ENCODE measurements at regions not wholly inside any gene's neighbourhood (a gene's known extent, or its start where the extent isn't known, plus 50 kb on each side); places are given as distances from the start of the nearest gene placed in this dataset.
"Not testable (repeated sequence)": the region's sequence is repeated elsewhere in the genome, so short reads cannot be mapped to it uniquely, and the experiment has no call there.

GRCh38 chr17:77544347-77545110 lies 403.8 kb downstream of the SEC14L1 start:
- DNase-seq (ENCODE audit: low read depth in 3 of 3), result no peak

GRCh38 chr17:77546772-77547241 lies 406.0 kb downstream of the SEC14L1 start:
- DNase-seq (ENCODE audit: low read depth in 3 of 3), result no peak

GRCh38 chr17:77548967-77549366 lies 408.2 kb downstream of the SEC14L1 start:
- DNase-seq (ENCODE audit: low read depth in 3 of 3), result no peak

- DNase-seq (ENCODE audit: low read depth in 3 of 3), result no peak
Observed at GRCh38 chr17:77549726-77550366, 408.7 kb upstream of the TNRC6C start.

- DNase-seq (ENCODE audit: low read depth in 3 of 3), result no peak
Observed at GRCh38 chr17:77553459-77554066, 404.9 kb upstream of the TNRC6C start.

GRCh38 chr17:77555121-77555591 lies 403.3 kb upstream of the TNRC6C start:
- no peak for DNase-seq (ENCODE audit: low read depth in 3 of 3)

GRCh38 chr17:77555741-77556291 lies 402.7 kb upstream of the TNRC6C start:
- no peak for DNase-seq (ENCODE audit: low read depth in 3 of 3)

GRCh38 chr17:77556383-77557061 lies 402.0 kb upstream of the TNRC6C start:
- DNase-seq (ENCODE audit: low read depth in 3 of 3), result no peak

- DNase-seq (ENCODE audit: low read depth in 3 of 3), result no peak
Observed at GRCh38 chr17:77558846-77559626, 399.5 kb upstream of the TNRC6C start.

- no peak for DNase-seq (ENCODE audit: low read depth in 3 of 3)
Observed at GRCh38 chr17:77560381-77560780, 398.1 kb upstream of the TNRC6C start.

GRCh38 chr17:77560841-77561240 lies 397.7 kb upstream of the TNRC6C start:
- DNase-seq (ENCODE audit: low read depth in 3 of 3), result no peak

GRCh38 chr17:77562361-77562760 lies 396.1 kb upstream of the TNRC6C start:
- DNase-seq (ENCODE audit: low read depth in 3 of 3), result not testable (repeated sequence)

GRCh38 chr17:77563439-77564102 lies 394.9 kb upstream of the TNRC6C start:
- no peak for DNase-seq (ENCODE audit: low read depth in 3 of 3)

- no peak for DNase-seq (ENCODE audit: low read depth in 3 of 3)
Observed at GRCh38 chr17:77564278-77564920, 394.1 kb upstream of the TNRC6C start.

- DNase-seq (ENCODE audit: low read depth in 3 of 3), result no peak
Observed at GRCh38 chr17:77565166-77565565, 393.3 kb upstream of the TNRC6C start.

- DNase-seq (ENCODE audit: low read depth in 3 of 3), result no peak
Observed at GRCh38 chr17:77566151-77566550, 392.4 kb upstream of the TNRC6C start.

- DNase-seq (ENCODE audit: low read depth in 3 of 3), result no peak
Observed at GRCh38 chr17:77566566-77567138, 391.9 kb upstream of the TNRC6C start.

GRCh38 chr17:77568540-77568939 lies 390.0 kb upstream of the TNRC6C start:
- no peak for DNase-seq (ENCODE audit: low read depth in 3 of 3)

GRCh38 chr17:77569846-77570564 lies 388.5 kb upstream of the TNRC6C start:
- DNase-seq (ENCODE audit: low read depth in 3 of 3), result no peak
